WI38 (cell line): ENCODE measurements at regions not wholly inside any gene's neighbourhood (a gene's known extent, or its start where the extent isn't known, plus 50 kb on each side); places are given as distances from the start of the nearest gene placed in this dataset.

ENCODE experiments used
- H3K4me3 ChIP-seq: 2 replicates; pipeline ENCODE4 v1.5.1; 2011; ENCODE audit warnings: low read depth, mild to moderate bottlenecking, control low read depth, low read length
- TF ChIP-seq, protein P1 (sequence below): IDR thresholded peaks from 2 replicates; pipeline ENCODE4 v1.5.1; 2012; ENCODE audit warnings: low read depth, mild to moderate bottlenecking, control low read depth, low read length

- TF ChIP-seq, protein P1, sequence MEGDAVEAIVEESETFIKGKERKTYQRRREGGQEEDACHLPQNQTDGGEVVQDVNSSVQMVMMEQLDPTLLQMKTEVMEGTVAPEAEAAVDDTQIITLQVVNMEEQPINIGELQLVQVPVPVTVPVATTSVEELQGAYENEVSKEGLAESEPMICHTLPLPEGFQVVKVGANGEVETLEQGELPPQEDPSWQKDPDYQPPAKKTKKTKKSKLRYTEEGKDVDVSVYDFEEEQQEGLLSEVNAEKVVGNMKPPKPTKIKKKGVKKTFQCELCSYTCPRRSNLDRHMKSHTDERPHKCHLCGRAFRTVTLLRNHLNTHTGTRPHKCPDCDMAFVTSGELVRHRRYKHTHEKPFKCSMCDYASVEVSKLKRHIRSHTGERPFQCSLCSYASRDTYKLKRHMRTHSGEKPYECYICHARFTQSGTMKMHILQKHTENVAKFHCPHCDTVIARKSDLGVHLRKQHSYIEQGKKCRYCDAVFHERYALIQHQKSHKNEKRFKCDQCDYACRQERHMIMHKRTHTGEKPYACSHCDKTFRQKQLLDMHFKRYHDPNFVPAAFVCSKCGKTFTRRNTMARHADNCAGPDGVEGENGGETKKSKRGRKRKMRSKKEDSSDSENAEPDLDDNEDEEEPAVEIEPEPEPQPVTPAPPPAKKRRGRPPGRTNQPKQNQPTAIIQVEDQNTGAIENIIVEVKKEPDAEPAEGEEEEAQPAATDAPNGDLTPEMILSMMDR: no peak
- no peak overlapping the region for H3K4me3 ChIP-seq
Observed at GRCh38 chr20:22465622-22466446, 118.5 kb downstream of the FOXA2 start.

DNA sequence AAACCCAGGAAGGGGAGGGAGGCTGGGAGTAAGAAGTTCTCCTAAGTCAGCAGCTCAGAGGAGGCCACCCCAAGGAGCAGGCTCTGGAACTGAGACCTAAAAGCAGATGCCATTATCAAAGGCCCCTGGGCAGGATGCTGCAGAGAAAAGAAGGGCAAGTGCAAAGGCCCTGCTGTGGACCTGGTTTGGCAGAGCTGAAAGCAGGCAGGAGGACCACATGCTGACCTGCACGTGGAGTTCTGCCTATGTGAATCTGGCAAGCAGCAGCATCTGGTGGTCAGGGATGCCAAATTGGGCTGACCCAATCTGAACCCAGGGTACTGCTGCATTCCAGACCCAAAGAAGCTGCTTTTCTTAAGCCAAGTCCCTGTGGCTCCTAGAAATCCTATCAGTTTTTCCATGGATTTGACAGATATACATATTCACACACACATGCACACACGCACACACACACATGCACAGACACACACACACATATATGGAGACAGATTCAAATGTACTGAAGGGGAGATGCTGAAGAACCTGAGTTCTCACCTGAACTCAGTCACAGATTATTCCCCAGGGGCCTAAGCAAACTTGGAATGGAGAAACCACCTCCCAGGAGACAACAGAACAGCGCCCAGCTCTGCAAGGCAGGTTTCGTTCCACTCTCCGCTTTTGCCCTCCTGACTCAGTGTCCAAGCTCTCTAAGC, 119.9 kb downstream of the FOXA2 start:
- H3K4me3 ChIP-seq: no peak overlapping the region
- TF ChIP-seq, protein P1: no peak

GRCh38 chr20:22462975-22463914, 121.1 kb downstream of the FOXA2 start:
- TF ChIP-seq, protein P1: no peak
- H3K4me3 ChIP-seq: no peak overlapping the region

DNA sequence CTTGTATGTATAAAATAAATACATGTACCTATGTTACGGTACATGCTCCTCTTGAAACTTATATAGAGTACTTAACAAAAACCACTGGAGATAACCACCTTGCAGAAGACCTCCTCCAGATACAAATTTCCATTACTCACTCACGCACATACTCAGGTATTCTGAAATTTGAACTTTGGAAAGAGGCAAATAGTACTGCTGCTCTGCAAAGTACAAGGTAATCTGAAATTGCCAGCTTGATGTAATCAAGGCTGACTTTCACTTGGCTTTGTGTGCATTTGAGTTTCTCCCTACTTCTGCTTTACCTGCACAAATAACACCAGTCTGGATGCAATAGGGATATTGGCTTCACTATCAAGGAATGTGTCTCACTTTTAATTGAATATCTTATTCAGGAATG, 123.6 kb downstream of the FOXA2 start:
- TF ChIP-seq, protein P1: no peak
- no peak overlapping the region for H3K4me3 ChIP-seq

DNA sequence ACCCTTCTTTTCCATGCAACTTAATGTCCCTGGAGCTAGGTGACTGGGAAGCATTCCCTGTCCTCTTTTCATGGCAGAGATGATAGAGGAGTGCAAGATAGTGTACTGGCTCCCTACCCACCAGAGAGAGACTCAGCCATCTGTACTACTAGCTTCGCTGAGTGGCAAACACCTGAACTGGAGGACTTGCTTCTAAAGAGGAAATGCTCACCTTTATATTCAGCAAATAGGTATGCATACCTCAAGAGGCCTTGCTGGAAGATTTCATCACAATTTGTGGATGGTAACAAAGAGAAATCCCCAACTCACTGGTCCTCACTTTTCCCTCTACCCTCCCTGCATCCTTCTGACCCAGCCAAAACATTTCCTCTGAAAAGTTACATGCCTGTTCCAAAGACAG, 124.1 kb downstream of the FOXA2 start:
- TF ChIP-seq, protein P1: no peak
- no peak overlapping the region for H3K4me3 ChIP-seq

DNA sequence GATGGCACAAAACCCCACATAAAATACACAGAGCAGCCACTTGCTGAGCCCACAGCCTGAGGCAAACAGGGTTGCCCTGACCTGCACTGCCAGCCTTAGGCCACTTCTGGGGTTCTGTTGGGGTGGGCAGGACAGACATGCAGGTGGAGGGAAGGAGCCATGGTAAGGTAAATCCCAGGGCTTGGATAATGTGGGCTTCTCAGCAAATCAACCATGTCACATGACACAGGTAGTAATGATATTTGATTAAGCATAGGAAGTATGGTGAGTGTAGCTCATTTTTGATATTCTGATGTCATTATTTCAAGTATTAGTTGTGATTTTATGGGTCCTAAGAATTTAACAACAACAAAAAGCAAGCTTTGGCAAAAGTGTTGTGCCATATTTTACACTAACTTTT, 124.6 kb downstream of the FOXA2 start:
- TF ChIP-seq, protein P1: no peak

More for the DNA sequence above, 124.6 kb downstream of the FOXA2 start:
- no peak overlapping the region for H3K4me3 ChIP-seq
